ENCODE measurements at regions not wholly inside any gene's neighbourhood (a gene's known extent, or its start where the extent isn't known, plus 50 kb on each side); places are given as distances from the start of the nearest gene placed in this dataset.
A peak's percentile ranks its signal among the peaks of the same experiment; 100 is the strongest.

GRCh38 chr5:109936996-109937395, 247.3 kb downstream of the MAN2A1 start:
- H3K56ac ChIP-seq (replicated peaks; ENCODE audit: insufficient read length, low read depth, low read length), result no peak overlapping the region
- H3K23me2 ChIP-seq (ENCODE audit: low read depth, low read length), result no peaks in the 10 kb centered on the region
- no peak for FAIRE-seq
- no peaks in the 10 kb centered on the region for H3K79me2 ChIP-seq (ENCODE audit: control insufficient read depth in 1 of 2, insufficient read depth in 2 of 2, low read length in 2 of 2)
- no peak for TF ChIP-seq TEAD4 (IDR thresholded peaks at IDR 0.05; ENCODE audit: low read depth, low read length)
- TF ChIP-seq FOSL1 (IDR thresholded peaks at IDR 0.05; ENCODE audit: insufficient read depth, low read depth, low read length), result no peak
- TF ChIP-seq RBBP5 (IDR thresholded peaks at IDR 0.05; ENCODE audit: borderline replicate concordance, low read depth, low read length), result no peak
- no peak for TF ChIP-seq POU5F1 (IDR thresholded peaks at IDR 0.05; ENCODE audit: low read depth, low read length)
- no peak for TF ChIP-seq ZNF274 (IDR thresholded peaks at IDR 0.05; ENCODE audit: borderline replicate concordance, extremely low read depth, low read length)
- TF ChIP-seq SIN3A (conservative IDR thresholded peaks at IDR 0.05 in 1 of 2, IDR thresholded peaks at IDR 0.05 in 1 of 2; ENCODE audit: low read depth in 1 of 2, low read length in 2 of 2), result no peak
- no peak for TF ChIP-seq NRF1 (IDR thresholded peaks at IDR 0.05; ENCODE audit: low read depth, low read length)
- no peak for TF ChIP-seq HDAC6 (IDR thresholded peaks at IDR 0.05; ENCODE audit: low read depth, low read length)
- no peak for TF ChIP-seq SP4 (IDR thresholded peaks at IDR 0.05; ENCODE audit: low read length)
- no peak for TF ChIP-seq SUZ12 (IDR thresholded peaks at IDR 0.05; ENCODE audit: low read length)
- no peak for TF ChIP-seq CHD2 (IDR thresholded peaks at IDR 0.05; ENCODE audit: low read length)
- no peak for TF ChIP-seq USF2 (IDR thresholded peaks at IDR 0.05; ENCODE audit: low read length)
- no peak for TF ChIP-seq CTBP2 (IDR thresholded peaks at IDR 0.05; ENCODE audit: borderline replicate concordance, insufficient read depth, insufficient read length, low read length)
- H3K23ac ChIP-seq (ENCODE audit: insufficient read length), result no peak overlapping the region
- H2BK20ac ChIP-seq (ENCODE audit: low read length), result no peak overlapping the region
- H4K8ac ChIP-seq (ENCODE audit: extremely low read depth, insufficient read depth, low read length), result no peak overlapping the region; the same call in 1 of the 2 replicates
- H2BK12ac ChIP-seq (ENCODE audit: low read depth, low read length), result no peak overlapping the region
- ChIA-PET CTCF (ENCODE audit: partially characterized antibody) (interaction anchor here (1.2 to 2.0 kb wide), 2 partner anchors 13 kb away, joined by 4 to 5 read pairs; no protein-coding TSS in a partner anchor), POLR2A (ENCODE audit: partially characterized antibody) (no interaction called here)
- H3K18ac ChIP-seq (ENCODE audit: extremely low read depth, low read length), result no peak overlapping the region
- H2AK5ac ChIP-seq (ENCODE audit: low read depth, low read length), result no peak overlapping the region
- no peak overlapping the region for H2BK15ac ChIP-seq (ENCODE audit: low read length)
- H3K4me1 ChIP-seq (replicated peaks in 1 of 4; ENCODE audit: control insufficient read depth in 3 of 4, insufficient read depth in 4 of 4, low read length in 3 of 4), result no peaks in the 10 kb centered on the region
- H3K27ac ChIP-seq (ENCODE audit: low read depth, low read length), result no peak overlapping the region
- H2BK5ac ChIP-seq (ENCODE audit: low read depth, low read length), result no peak overlapping the region
- H3K4me3 ChIP-seq (ENCODE audit: extremely low read depth in 1 of 4, insufficient read depth in 2 of 4, low read depth in 3 of 4, low read length in 4 of 4), result no peak overlapping the region
- H4K91ac ChIP-seq (replicated peaks; ENCODE audit: insufficient read length, low read length), result no peak overlapping the region
- H2BK120ac ChIP-seq (replicated peaks; ENCODE audit: low read depth, low read length), result no peak overlapping the region
- H4K5ac ChIP-seq (ENCODE audit: insufficient read length, low read depth, low read length), result no peak overlapping the region
- WGBS, 2 experiments (ENCODE audit: extremely low coverage in 1 of 2, insufficient coverage in 1 of 2, insufficient read length in 1 of 2, insufficient replicate concordance in 2 of 2, low coverage in 1 of 2, low lambda C conversion rate in 2 of 2, missing lambda C conversion rate in 1 of 2), result 94% methylated on average over 2 of the region's 2 CpGs; no CpG with 5 or more reads in 1 of the 2 experiments
- no peaks in the 10 kb centered on the region for H3K27me3 ChIP-seq (replicated peaks in 1 of 4; ENCODE audit: control insufficient read depth in 3 of 4, extremely low read depth in 1 of 4, insufficient read depth in 3 of 4, low read length in 3 of 4)
- no peak overlapping the region for H3K9ac ChIP-seq (replicated peaks in 1 of 4; ENCODE audit: extremely low read depth in 1 of 4, low read depth in 3 of 4, low read length in 3 of 4)
- peaks cover 0 to 5% of the 10 kb centered on the region in 2 experiments; a peak in 1 of 4 replicates for H3K9me3 ChIP-seq (ENCODE audit: insufficient read depth in 2 of 2, low read depth in 1 of 2, low read length in 1 of 2)
- 0 out of 2 replicates have a peak overlapping the region, but pooled peaks have one; percentile 33 for H2AFZ ChIP-seq (ENCODE audit: low read length)
- no peak for DNase-seq (ENCODE audit: low read depth in 1 of 2, low spot score in 2 of 2)
- no peaks in the 10 kb centered on the region for H4K20me1 ChIP-seq (replicated peaks in 1 of 2; ENCODE audit: control insufficient read depth in 1 of 2, insufficient read depth in 2 of 2, low read length in 2 of 2)
- H3K4ac ChIP-seq (replicated peaks; ENCODE audit: insufficient read length, low read depth, low read length), result no peak overlapping the region
- no peak overlapping the region for H3K4me2 ChIP-seq (ENCODE audit: insufficient read depth in 1 of 2, low read depth in 2 of 2, low read length in 2 of 2)
- H3K14ac ChIP-seq (ENCODE audit: insufficient read length), result no peak overlapping the region
- H3K79me1 ChIP-seq (ENCODE audit: low read depth, low read length), result no peaks in the 10 kb centered on the region
- H3K36me3 ChIP-seq (ENCODE audit: control insufficient read depth in 2 of 4, insufficient read depth in 4 of 4, low read length in 3 of 4), result no peaks in the 10 kb centered on the region
